ENCODE measurements at regions not wholly inside any gene's neighbourhood (a gene's known extent, or its start where the extent isn't known, plus 50 kb on each side); places are given as distances from the start of the nearest gene placed in this dataset.

DNA sequence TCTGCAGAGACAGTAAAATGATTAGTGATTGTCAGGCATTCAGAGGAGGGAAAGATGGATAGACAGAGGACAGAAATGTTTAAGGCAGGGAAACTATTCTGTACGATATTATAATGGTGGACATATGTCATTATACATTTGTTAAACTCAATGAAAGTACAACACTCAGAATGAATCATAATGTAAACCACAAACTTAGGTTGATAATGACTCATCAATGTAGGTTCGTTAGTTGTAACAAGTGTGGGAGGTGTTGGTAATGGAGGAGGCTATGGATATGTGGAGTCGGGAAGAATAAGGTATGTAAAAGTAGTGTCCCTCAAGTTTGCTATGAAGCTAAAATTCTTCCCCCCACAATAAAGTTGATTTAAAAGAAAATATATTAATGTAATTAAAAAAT, 455.0 kb downstream of the BRINP3 start:
- no peak for TF ChIP-seq CTCF (IDR thresholded peaks at IDR 0.05; ENCODE audit: low read depth, low read length)
- TF ChIP-seq EZH2phosphoT487 (IDR thresholded peaks at IDR 0.05; ENCODE audit: low read depth), result no peak

Data from OCI-LY3 (cell line).